ENCODE measurements at regions not wholly inside any gene's neighbourhood (a gene's known extent, or its start where the extent isn't known, plus 50 kb on each side); places are given as distances from the start of the nearest gene placed in this dataset.

GRCh38 chr9:86735772-86736458 lies 211.4 kb downstream of the GAS1 start:
- H3K9ac ChIP-seq (ENCODE audit: low read length) = no peak overlapping the region
- H3K9me3 ChIP-seq (ENCODE audit: low read length) = no peaks in the 10 kb centered on the region
- no peaks in the 10 kb centered on the region for H3K79me2 ChIP-seq (ENCODE audit: insufficient read depth, low read length)
- H3K4me3 ChIP-seq (ENCODE audit: low read depth, low read length, poor library complexity, severe bottlenecking) = no peak overlapping the region
- no peaks in the 10 kb centered on the region for H3K27me3 ChIP-seq (ENCODE audit: insufficient read depth, low read length)
- H3K36me3 ChIP-seq (ENCODE audit: insufficient read depth, low read length) = no peaks in the 10 kb centered on the region
- no peaks in the 10 kb centered on the region for H3F3A ChIP-seq (ENCODE audit: insufficient read depth, low read length)
- no peaks in the 10 kb centered on the region for H4K20me1 ChIP-seq (ENCODE audit: insufficient read depth, low read length)
- H3K27ac ChIP-seq (ENCODE audit: low read depth, low read length, poor library complexity, severe bottlenecking) = no peak overlapping the region
- H3K4me1 ChIP-seq (ENCODE audit: insufficient read depth, low read length, severe bottlenecking) = no peaks in the 10 kb centered on the region
- TF ChIP-seq EZH2 (IDR thresholded peaks at IDR 0.05; ENCODE audit: borderline replicate concordance, low read length) (no peak), CTCF (IDR thresholded peaks at IDR 0.05; ENCODE audit: low read length) (no peak)
- H3K4me2 ChIP-seq (ENCODE audit: low read length) = no peak overlapping the region
- H2AFZ ChIP-seq (ENCODE audit: low read length) = no peak overlapping the region
- H3K9me2 ChIP-seq (ENCODE audit: low read depth, low read length) = no peaks in the 10 kb centered on the region

- Histone ChIP-seq H3K4me3 (ENCODE audit: low read depth, low read length, poor library complexity, severe bottlenecking) (no peak overlapping the region), H3K79me2 (ENCODE audit: insufficient read depth, low read length) (no peaks in the 10 kb centered on the region), H4K20me1 (ENCODE audit: insufficient read depth, low read length) (no peaks in the 10 kb centered on the region), H3K27me3 (ENCODE audit: insufficient read depth, low read length) (no peaks in the 10 kb centered on the region), H3K27ac (ENCODE audit: low read depth, low read length, poor library complexity, severe bottlenecking) (no peak overlapping the region), H3K9me2 (ENCODE audit: low read depth, low read length) (no peaks in the 10 kb centered on the region), H3F3A (ENCODE audit: insufficient read depth, low read length) (no peaks in the 10 kb centered on the region), H3K9me3 (ENCODE audit: low read length) (no peaks in the 10 kb centered on the region), H3K36me3 (ENCODE audit: insufficient read depth, low read length) (no peaks in the 10 kb centered on the region), H2AFZ (ENCODE audit: low read length) (no peak overlapping the region), H3K9ac (ENCODE audit: low read length) (no peak overlapping the region), H3K4me1 (ENCODE audit: insufficient read depth, low read length, severe bottlenecking) (no peaks in the 10 kb centered on the region), H3K4me2 (ENCODE audit: low read length) (no peak overlapping the region)
- TF ChIP-seq EZH2 (IDR thresholded peaks at IDR 0.05; ENCODE audit: borderline replicate concordance, low read length) (no peak), CTCF (IDR thresholded peaks at IDR 0.05; ENCODE audit: low read length) (no peak)
Observed at GRCh38 chr9:86734771-86735170, 212.5 kb downstream of the GAS1 start.

GRCh38 chr9:86733929-86734328 lies 213.4 kb downstream of the GAS1 start:
- Histone ChIP-seq H3K9me2 (ENCODE audit: low read depth, low read length) (no peaks in the 10 kb centered on the region), H2AFZ (ENCODE audit: low read length) (no peak overlapping the region), H3K4me2 (ENCODE audit: low read length) (no peak overlapping the region), H3K36me3 (ENCODE audit: insufficient read depth, low read length) (no peaks in the 10 kb centered on the region), H3K4me3 (ENCODE audit: low read depth, low read length, poor library complexity, severe bottlenecking) (no peak overlapping the region), H3K4me1 (ENCODE audit: insufficient read depth, low read length, severe bottlenecking) (no peaks in the 10 kb centered on the region), H3K27me3 (ENCODE audit: insufficient read depth, low read length) (no peaks in the 10 kb centered on the region), H3K27ac (ENCODE audit: low read depth, low read length, poor library complexity, severe bottlenecking) (no peak overlapping the region), H3K9me3 (ENCODE audit: low read length) (no peaks in the 10 kb centered on the region), H3K9ac (ENCODE audit: low read length) (no peak overlapping the region), H4K20me1 (ENCODE audit: insufficient read depth, low read length) (no peaks in the 10 kb centered on the region), H3K79me2 (ENCODE audit: insufficient read depth, low read length) (no peaks in the 10 kb centered on the region), H3F3A (ENCODE audit: insufficient read depth, low read length) (no peaks in the 10 kb centered on the region)
- TF ChIP-seq EZH2 (IDR thresholded peaks at IDR 0.05; ENCODE audit: borderline replicate concordance, low read length) (no peak), CTCF (IDR thresholded peaks at IDR 0.05; ENCODE audit: low read length) (no peak)

All from OCI-LY1 (cell line).